ENCODE measurements at regions not wholly inside any gene's neighbourhood (a gene's known extent, or its start where the extent isn't known, plus 50 kb on each side); places are given as distances from the start of the nearest gene placed in this dataset.

DNA sequence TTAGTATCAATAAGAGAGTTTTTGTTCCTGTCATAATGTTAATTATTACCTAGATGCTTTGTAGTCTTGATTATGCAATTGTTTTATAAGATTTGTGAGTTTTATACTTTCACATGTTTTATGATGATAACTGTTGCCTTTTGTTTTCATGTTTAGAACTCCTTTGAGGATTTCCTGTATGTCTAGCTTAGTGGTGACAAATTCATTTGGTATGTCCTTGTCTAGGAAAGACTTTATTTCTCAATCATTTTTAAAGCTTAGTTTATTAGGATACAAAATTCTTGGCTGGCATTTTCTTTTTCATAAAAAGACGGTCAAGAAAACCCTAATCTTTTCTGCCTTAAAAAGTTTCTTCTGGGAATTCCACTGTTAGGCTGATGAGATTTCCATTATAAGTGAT is 849.9 kb upstream of the EYS start (continued):
- TF ChIP-seq ZNF148 (tag by site-specific recombination; IDR thresholded peaks at IDR 0.05; ENCODE audit: borderline replicate concordance) = no peak
- no peak for TF ChIP-seq ZSCAN5A (tag by site-specific recombination; IDR thresholded peaks at IDR 0.05)
- no peak for TF ChIP-seq ZNF302 (tag by site-specific recombination; IDR thresholded peaks at IDR 0.05; ENCODE audit: low read depth)
- TF ChIP-seq ZNF404 (tag by site-specific recombination; IDR thresholded peaks at IDR 0.05) = no peak
- TF ChIP-seq PATZ1 (tag by site-specific recombination; IDR thresholded peaks at IDR 0.05) = no peak
- no peak for TF ChIP-seq ZNF114 (tag by site-specific recombination; IDR thresholded peaks at IDR 0.05)
- TF ChIP-seq ZNF785 (tag by site-specific recombination; IDR thresholded peaks at IDR 0.05) = no peak

- CTCF ChIA-PET = interaction anchor here (0.6 kb wide), 1 partner anchor 36 kb away, joined by 7 read pairs; no protein-coding TSS in a partner anchor
Observed at GRCh38 chr6:66555082-66555481, 848.1 kb upstream of the EYS start.

More at GRCh38 chr6:66555082-66555481, 848.1 kb upstream of the EYS start:
- Histone ChIP-seq H3K4me1 (ENCODE audit: control insufficient read depth, insufficient read depth, low read length) (no peaks in the 10 kb centered on the region), H3K36me3 (ENCODE audit: control insufficient read depth in 2 of 2, insufficient read depth in 1 of 2, low read length in 2 of 2) (no peaks in the 10 kb centered on the region), H3K27ac (ENCODE audit: extremely low read depth, low read depth, low read length) (no peak overlapping the region), H3K9me3 (ENCODE audit: control insufficient read depth, insufficient read depth, low read depth, low read length) (no peaks in the 10 kb centered on the region), H3K4me3 (ENCODE audit: low read depth, low read length) (no peak overlapping the region)
- POLR2A ChIA-PET = no interaction called here
- no peak for TF ChIP-seq PATZ1 (tag by site-specific recombination; IDR thresholded peaks at IDR 0.05)
- no peak for TF ChIP-seq ZNF596 (tag by site-specific recombination; IDR thresholded peaks at IDR 0.05)
- no peak for TF ChIP-seq ZNF157 (tag by site-specific recombination; IDR thresholded peaks at IDR 0.05)
- TF ChIP-seq, protein P1, sequence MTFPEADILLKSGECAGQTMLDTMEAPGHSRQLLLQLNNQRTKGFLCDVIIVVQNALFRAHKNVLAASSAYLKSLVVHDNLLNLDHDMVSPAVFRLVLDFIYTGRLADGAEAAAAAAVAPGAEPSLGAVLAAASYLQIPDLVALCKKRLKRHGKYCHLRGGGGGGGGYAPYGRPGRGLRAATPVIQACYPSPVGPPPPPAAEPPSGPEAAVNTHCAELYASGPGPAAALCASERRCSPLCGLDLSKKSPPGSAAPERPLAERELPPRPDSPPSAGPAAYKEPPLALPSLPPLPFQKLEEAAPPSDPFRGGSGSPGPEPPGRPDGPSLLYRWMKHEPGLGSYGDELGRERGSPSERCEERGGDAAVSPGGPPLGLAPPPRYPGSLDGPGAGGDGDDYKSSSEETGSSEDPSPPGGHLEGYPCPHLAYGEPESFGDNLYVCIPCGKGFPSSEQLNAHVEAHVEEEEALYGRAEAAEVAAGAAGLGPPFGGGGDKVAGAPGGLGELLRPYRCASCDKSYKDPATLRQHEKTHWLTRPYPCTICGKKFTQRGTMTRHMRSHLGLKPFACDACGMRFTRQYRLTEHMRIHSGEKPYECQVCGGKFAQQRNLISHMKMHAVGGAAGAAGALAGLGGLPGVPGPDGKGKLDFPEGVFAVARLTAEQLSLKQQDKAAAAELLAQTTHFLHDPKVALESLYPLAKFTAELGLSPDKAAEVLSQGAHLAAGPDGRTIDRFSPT (tag by site-specific recombination; IDR thresholded peaks at IDR 0.05) = no peak
- TF ChIP-seq RBAK (tag by site-specific recombination; IDR thresholded peaks at IDR 0.05) = no peak
- TF ChIP-seq, protein P2, sequence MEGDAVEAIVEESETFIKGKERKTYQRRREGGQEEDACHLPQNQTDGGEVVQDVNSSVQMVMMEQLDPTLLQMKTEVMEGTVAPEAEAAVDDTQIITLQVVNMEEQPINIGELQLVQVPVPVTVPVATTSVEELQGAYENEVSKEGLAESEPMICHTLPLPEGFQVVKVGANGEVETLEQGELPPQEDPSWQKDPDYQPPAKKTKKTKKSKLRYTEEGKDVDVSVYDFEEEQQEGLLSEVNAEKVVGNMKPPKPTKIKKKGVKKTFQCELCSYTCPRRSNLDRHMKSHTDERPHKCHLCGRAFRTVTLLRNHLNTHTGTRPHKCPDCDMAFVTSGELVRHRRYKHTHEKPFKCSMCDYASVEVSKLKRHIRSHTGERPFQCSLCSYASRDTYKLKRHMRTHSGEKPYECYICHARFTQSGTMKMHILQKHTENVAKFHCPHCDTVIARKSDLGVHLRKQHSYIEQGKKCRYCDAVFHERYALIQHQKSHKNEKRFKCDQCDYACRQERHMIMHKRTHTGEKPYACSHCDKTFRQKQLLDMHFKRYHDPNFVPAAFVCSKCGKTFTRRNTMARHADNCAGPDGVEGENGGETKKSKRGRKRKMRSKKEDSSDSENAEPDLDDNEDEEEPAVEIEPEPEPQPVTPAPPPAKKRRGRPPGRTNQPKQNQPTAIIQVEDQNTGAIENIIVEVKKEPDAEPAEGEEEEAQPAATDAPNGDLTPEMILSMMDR (tag by site-specific recombination; IDR thresholded peaks at IDR 0.05) = no peak
- no peak for TF ChIP-seq ZNF169 (tag by site-specific recombination; IDR thresholded peaks at IDR 0.05)
- no peak for TF ChIP-seq ZNF18 (tag by site-specific recombination; IDR thresholded peaks at IDR 0.05)
- no peak for TF ChIP-seq MZF1 (tag by site-specific recombination; IDR thresholded peaks at IDR 0.05; ENCODE audit: borderline replicate concordance)
- TF ChIP-seq, protein P3, sequence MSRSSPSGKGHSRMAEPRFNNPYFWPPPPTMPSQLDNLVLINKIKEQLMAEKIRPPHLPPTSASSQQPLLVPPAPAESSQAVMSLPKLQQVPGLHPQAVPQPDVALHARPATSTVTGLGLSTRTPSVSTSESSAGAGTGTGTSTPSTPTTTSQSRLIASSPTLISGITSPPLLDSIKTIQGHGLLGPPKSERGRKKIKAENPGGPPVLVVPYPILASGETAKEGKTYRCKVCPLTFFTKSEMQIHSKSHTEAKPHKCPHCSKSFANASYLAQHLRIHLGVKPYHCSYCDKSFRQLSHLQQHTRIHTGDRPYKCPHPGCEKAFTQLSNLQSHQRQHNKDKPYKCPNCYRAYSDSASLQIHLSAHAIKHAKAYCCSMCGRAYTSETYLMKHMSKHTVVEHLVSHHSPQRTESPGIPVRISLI (tag by site-specific recombination; IDR thresholded peaks at IDR 0.05) = no peak

All from HEK293 (cell line).